ENCODE measurements at regions not wholly inside any gene's neighbourhood (a gene's known extent, or its start where the extent isn't known, plus 50 kb on each side); places are given as distances from the start of the nearest gene placed in this dataset.

GRCh38 chr11:40030867-40031266, 1428.6 kb downstream of the LRRC4C start:
- peaks cover 30% of the 10 kb centered on the region for H3K9me3 Mint-ChIP-seq
- Histone ChIP-seq H3K4me1 (ENCODE audit: control insufficient read depth, insufficient read depth, low read length) (no peaks in the 10 kb centered on the region), H3K4me3 (ENCODE audit: low read length) (peak overlapping the region; percentile 26), H3K27me3 (ENCODE audit: control insufficient read depth, insufficient read depth, low read length, poor library complexity, severe bottlenecking) (no peaks in the 10 kb centered on the region), H3K9me3 (ENCODE audit: control insufficient read depth, low read length) (peaks cover 38% of the 10 kb centered on the region), H3K27ac (ENCODE audit: low read depth, low read length) (no peak overlapping the region), H3K9ac (ENCODE audit: extremely low read depth, low read length, poor library complexity, severe bottlenecking) (no peak overlapping the region), H3K36me3 (ENCODE audit: control insufficient read depth, insufficient read depth, low read length) (no peaks in the 10 kb centered on the region)
- no peak for TF ChIP-seq CTCF (conservative IDR thresholded peaks at IDR 0.05)
- peaks cover 9% of the 10 kb centered on the region for H3K36me3 Mint-ChIP-seq (ENCODE audit: low read depth)
- DNase-seq: peak; percentile 58
- H3K4me3 Mint-ChIP-seq: peak overlapping the region; percentile 16
- peaks cover 27% of the 10 kb centered on the region for H3K4me1 Mint-ChIP-seq
- 45% methylated on average over 2 of the region's 2 CpGs; no CpG with 5 or more reads in 1 of the 2 experiments for WGBS, 2 experiments (ENCODE audit: insufficient coverage in 1 of 2, insufficient read length in 1 of 2)
- H3K27ac Mint-ChIP-seq: peak overlapping the region; percentile 12
- no peaks in the 10 kb centered on the region for H3K27me3 Mint-ChIP-seq (ENCODE audit: insufficient read depth)

- DNase-seq: no peak
- H3K27ac Mint-ChIP-seq: peak overlapping the region; percentile 18
- no peak overlapping the region for H3K4me3 Mint-ChIP-seq
- TF ChIP-seq CTCF (conservative IDR thresholded peaks at IDR 0.05): no peak
- Histone ChIP-seq H3K9ac (ENCODE audit: extremely low read depth, low read length, poor library complexity, severe bottlenecking) (no peak overlapping the region), H3K27ac (ENCODE audit: low read depth, low read length) (no peak overlapping the region), H3K4me3 (ENCODE audit: low read length) (no peak overlapping the region), H3K36me3 (ENCODE audit: control insufficient read depth, insufficient read depth, low read length) (no peaks in the 10 kb centered on the region), H3K4me1 (ENCODE audit: control insufficient read depth, insufficient read depth, low read length) (no peaks in the 10 kb centered on the region), H3K27me3 (ENCODE audit: control insufficient read depth, insufficient read depth, low read length, poor library complexity, severe bottlenecking) (no peaks in the 10 kb centered on the region), H3K9me3 (ENCODE audit: control insufficient read depth, low read length) (peaks cover 24% of the 10 kb centered on the region)
- peaks cover 7% of the 10 kb centered on the region for H3K36me3 Mint-ChIP-seq (ENCODE audit: low read depth)
- H3K9me3 Mint-ChIP-seq: peaks cover 18% of the 10 kb centered on the region
- H3K4me1 Mint-ChIP-seq: peaks cover 22% of the 10 kb centered on the region
- H3K27me3 Mint-ChIP-seq (ENCODE audit: insufficient read depth): no peaks in the 10 kb centered on the region
- WGBS, 2 experiments (ENCODE audit: insufficient coverage in 1 of 2, insufficient read length in 1 of 2): 95 to 98% methylated on average over 7 to 13 of the region's 13 CpGs
These were observed 1430.1 kb downstream of the LRRC4C start for GRCh38 chr11:40029391-40029790.

- Histone ChIP-seq H3K9me3 (ENCODE audit: control insufficient read depth, low read length) (peaks cover 11% of the 10 kb centered on the region), H3K27ac (ENCODE audit: low read depth, low read length) (no peak overlapping the region), H3K4me1 (ENCODE audit: control insufficient read depth, insufficient read depth, low read length) (no peaks in the 10 kb centered on the region), H3K27me3 (ENCODE audit: control insufficient read depth, insufficient read depth, low read length, poor library complexity, severe bottlenecking) (no peaks in the 10 kb centered on the region), H3K4me3 (ENCODE audit: low read length) (no peak overlapping the region), H3K36me3 (ENCODE audit: control insufficient read depth, insufficient read depth, low read length) (no peaks in the 10 kb centered on the region), H3K9ac (ENCODE audit: extremely low read depth, low read length, poor library complexity, severe bottlenecking) (no peak overlapping the region)
- Mint-ChIP-seq H3K27me3 (ENCODE audit: insufficient read depth) (no peaks in the 10 kb centered on the region), H3K9me3 (peaks cover 13% of the 10 kb centered on the region), H3K4me3 (no peak overlapping the region), H3K27ac (no peak overlapping the region), H3K36me3 (ENCODE audit: low read depth) (peaks cover 5% of the 10 kb centered on the region), H3K4me1 (peaks cover 13% of the 10 kb centered on the region)
- TF ChIP-seq CTCF (conservative IDR thresholded peaks at IDR 0.05): no peak
- WGBS, 2 experiments (ENCODE audit: insufficient coverage in 1 of 2, insufficient read length in 1 of 2): 92 to 93% methylated on average over 5 of the region's 5 CpGs
- no peak for DNase-seq
These were observed 1431.7 kb downstream of the LRRC4C start for GRCh38 chr11:40027720-40028119.

Data from endodermal cell (in vitro differentiated cells).